Testis (tissue), 2 donors: ENCODE measurements at regions not wholly inside any gene's neighbourhood (a gene's known extent, or its start where the extent isn't known, plus 50 kb on each side); places are given as distances from the start of the nearest gene placed in this dataset.

Experiments
- POLR2A ChIP-seq: fragments of 450-650 bp; IDR thresholded peaks from one replicate; pipeline ENCODE4 v1.6.1; 2017; ENCODE audit warnings: antibody characterized with exemption, mild to moderate bottlenecking, moderate library complexity
- TF ChIP-seq, protein P1 (sequence below), 3 experiments: fragments of 450-650 bp in 2 of 3; fragments of 200-600 bp in 1 of 3; sonication (generic) in 1 of 3; IDR thresholded peaks; one replicate each; pipeline ENCODE4 v1.5.1; 2016 to 2019; ENCODE audit warnings: antibody characterized with exemption in 3 of 3, mild to moderate bottlenecking in 2 of 3, moderate library complexity in 1 of 3

DNA sequence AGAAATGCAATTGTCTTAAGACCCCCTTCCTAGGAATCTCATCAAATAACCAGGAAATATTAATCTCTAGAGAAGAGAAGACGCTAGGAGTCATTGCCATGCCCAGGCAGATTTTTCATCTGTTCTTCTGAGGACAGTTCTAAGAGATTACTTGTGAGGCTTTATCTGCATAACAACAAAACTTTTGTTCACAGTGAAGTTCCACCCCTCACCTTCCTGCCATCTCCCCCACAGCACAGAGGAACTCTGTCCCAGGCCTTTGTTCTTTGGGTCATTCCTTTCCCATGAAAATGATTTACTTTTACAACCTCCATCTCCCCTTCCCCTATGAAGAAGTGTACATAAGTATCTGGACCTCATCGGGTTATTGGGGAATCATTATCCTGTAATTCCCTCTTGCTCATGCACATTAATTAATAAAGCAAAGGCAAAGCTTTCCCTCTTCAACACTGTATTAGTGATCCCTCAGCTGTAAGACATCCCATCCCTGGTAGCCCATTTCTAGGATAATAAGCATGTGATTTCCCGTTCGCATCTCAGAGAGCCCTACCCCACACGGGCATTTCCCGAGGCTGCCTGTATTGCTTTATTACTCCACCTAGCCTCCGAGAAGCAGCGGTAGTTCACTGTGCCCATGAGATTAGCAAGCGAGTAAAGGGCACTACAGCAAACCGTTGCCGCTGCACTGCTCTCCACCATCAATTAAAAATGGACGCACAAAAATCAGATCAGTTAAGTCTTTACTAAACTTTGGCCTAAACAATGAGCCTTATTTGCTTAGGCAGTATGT lies 384.4 kb upstream of the CAMK1G start:
- TF ChIP-seq, protein P1, sequence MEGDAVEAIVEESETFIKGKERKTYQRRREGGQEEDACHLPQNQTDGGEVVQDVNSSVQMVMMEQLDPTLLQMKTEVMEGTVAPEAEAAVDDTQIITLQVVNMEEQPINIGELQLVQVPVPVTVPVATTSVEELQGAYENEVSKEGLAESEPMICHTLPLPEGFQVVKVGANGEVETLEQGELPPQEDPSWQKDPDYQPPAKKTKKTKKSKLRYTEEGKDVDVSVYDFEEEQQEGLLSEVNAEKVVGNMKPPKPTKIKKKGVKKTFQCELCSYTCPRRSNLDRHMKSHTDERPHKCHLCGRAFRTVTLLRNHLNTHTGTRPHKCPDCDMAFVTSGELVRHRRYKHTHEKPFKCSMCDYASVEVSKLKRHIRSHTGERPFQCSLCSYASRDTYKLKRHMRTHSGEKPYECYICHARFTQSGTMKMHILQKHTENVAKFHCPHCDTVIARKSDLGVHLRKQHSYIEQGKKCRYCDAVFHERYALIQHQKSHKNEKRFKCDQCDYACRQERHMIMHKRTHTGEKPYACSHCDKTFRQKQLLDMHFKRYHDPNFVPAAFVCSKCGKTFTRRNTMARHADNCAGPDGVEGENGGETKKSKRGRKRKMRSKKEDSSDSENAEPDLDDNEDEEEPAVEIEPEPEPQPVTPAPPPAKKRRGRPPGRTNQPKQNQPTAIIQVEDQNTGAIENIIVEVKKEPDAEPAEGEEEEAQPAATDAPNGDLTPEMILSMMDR (IDR thresholded peaks at IDR 0.05): no peak
- no peak for TF ChIP-seq POLR2A
